Tibial nerve (tissue), 4 donors: ENCODE measurements at regions not wholly inside any gene's neighbourhood (a gene's known extent, or its start where the extent isn't known, plus 50 kb on each side); places are given as distances from the start of the nearest gene placed in this dataset.

ENCODE experiments used
- DNase-seq, 2 donors: peaks; one replicate each; pipeline ENCODE4 v3.0.0-alpha.2; 2019; ENCODE audit warnings: low spot score in 2 of 2
- H3K27ac ChIP-seq, 4 donors: fragments of 200-600 bp; sonication (generic) in 3 of 4; one replicate each; pipeline ENCODE4 v1.5.1; 2017 to 2019; ENCODE audit warnings: mild to moderate bottlenecking in 1 of 4
- H3K27me3 ChIP-seq, 2 donors: fragments of 200-600 bp; sonication (generic) in 1 of 2; one replicate each; pipeline versions ENCODE4 v1.5.1 to v1.6.0; 2017 to 2019
- H3K36me3 ChIP-seq, 3 donors: fragments of 200-600 bp; sonication (generic); one replicate each; pipeline ENCODE4 v1.5.1; 2018 to 2019
- H3K4me1 ChIP-seq, 4 donors: fragments of 200-600 bp; sonication (generic) in 3 of 4; one replicate each; pipeline ENCODE4 v1.5.1; 2017 to 2019
- H3K4me3 ChIP-seq, 4 donors: fragments of 200-600 bp; sonication (generic) in 3 of 4; one replicate each; pipeline ENCODE4 v1.5.1; 2017 to 2019; ENCODE audit warnings: mild to moderate bottlenecking in 1 of 4, moderate library complexity in 1 of 4
- H3K9me3 ChIP-seq, 4 donors: fragments of 200-600 bp; sonication (generic) in 3 of 4; one replicate each; pipeline ENCODE4 v1.5.1; 2017 to 2019
- EP300 ChIP-seq, 2 donors: sonication (generic); formaldehyde crosslinking; IDR thresholded peaks; one replicate each; pipeline ENCODE4 v1.6.1; 2017; ENCODE audit warnings: antibody characterized with exemption in 2 of 2, mild to moderate bottlenecking in 1 of 2
- POLR2A ChIP-seq, 2 donors: fragments of 450-650 bp; IDR thresholded peaks; one replicate each; pipeline ENCODE4 v1.6.1; 2017; ENCODE audit warnings: antibody characterized with exemption in 2 of 2, mild to moderate bottlenecking in 2 of 2, moderate library complexity in 2 of 2
- WGBS, 2 donors: methylation state at CpG; one replicate each; pipeline ENCODE4 v1.1.5; 2018; 5-methylcytosine and 5-hydroxymethylcytosine counted together
- TF ChIP-seq, protein P1 (sequence below), 5 experiments: fragments of 200-600 bp in 3 of 5; fragments of 450-650 bp in 2 of 5; sonication (generic) in 3 of 5; IDR thresholded peaks; one replicate each; pipeline ENCODE4 v1.5.1; 2016 to 2019; ENCODE audit warnings: antibody characterized with exemption in 5 of 5, mild to moderate bottlenecking in 3 of 5, moderate library complexity in 2 of 5

DNA sequence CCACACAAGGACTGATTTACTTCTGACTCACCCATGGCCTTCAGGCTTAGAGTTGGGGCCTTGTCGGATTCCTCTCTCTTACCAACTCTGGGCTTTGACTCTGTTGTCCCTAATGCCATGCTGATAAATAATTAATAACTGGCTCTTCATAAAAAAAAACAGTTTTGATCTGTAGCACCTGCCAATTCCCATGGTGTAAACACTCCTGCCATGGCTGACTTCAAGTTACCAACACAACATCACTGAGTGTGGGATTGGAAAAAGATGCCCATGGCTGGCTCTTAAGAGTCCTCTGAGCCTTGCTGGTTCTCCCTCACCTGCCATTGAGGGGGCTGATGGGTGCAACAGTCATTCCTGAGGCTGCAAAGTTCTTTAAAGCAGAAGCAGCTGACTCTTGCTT, 104.8 kb downstream of the KIF26A start:
- Histone ChIP-seq H3K4me3 (no peak overlapping the region), H3K27ac (no peak overlapping the region), H3K36me3 (no peaks in the 10 kb centered on the region), H3K9me3 (peaks cover 0 to 47% (median 2%) of the 10 kb centered on the region in 4 donors), H3K27me3 (no peaks in the 10 kb centered on the region), H3K4me1 (no peaks in the 10 kb centered on the region)
- TF ChIP-seq POLR2A (IDR thresholded peaks at IDR 0.05) (no peak), EP300 (IDR thresholded peaks at IDR 0.05) (no peak)
- TF ChIP-seq, protein P1, sequence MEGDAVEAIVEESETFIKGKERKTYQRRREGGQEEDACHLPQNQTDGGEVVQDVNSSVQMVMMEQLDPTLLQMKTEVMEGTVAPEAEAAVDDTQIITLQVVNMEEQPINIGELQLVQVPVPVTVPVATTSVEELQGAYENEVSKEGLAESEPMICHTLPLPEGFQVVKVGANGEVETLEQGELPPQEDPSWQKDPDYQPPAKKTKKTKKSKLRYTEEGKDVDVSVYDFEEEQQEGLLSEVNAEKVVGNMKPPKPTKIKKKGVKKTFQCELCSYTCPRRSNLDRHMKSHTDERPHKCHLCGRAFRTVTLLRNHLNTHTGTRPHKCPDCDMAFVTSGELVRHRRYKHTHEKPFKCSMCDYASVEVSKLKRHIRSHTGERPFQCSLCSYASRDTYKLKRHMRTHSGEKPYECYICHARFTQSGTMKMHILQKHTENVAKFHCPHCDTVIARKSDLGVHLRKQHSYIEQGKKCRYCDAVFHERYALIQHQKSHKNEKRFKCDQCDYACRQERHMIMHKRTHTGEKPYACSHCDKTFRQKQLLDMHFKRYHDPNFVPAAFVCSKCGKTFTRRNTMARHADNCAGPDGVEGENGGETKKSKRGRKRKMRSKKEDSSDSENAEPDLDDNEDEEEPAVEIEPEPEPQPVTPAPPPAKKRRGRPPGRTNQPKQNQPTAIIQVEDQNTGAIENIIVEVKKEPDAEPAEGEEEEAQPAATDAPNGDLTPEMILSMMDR (IDR thresholded peaks at IDR 0.05), result no peak
- DNase-seq, result no peak
- WGBS, 2 donors, result 94 to 100% methylated on average over 1 of the region's 1 CpG

DNA sequence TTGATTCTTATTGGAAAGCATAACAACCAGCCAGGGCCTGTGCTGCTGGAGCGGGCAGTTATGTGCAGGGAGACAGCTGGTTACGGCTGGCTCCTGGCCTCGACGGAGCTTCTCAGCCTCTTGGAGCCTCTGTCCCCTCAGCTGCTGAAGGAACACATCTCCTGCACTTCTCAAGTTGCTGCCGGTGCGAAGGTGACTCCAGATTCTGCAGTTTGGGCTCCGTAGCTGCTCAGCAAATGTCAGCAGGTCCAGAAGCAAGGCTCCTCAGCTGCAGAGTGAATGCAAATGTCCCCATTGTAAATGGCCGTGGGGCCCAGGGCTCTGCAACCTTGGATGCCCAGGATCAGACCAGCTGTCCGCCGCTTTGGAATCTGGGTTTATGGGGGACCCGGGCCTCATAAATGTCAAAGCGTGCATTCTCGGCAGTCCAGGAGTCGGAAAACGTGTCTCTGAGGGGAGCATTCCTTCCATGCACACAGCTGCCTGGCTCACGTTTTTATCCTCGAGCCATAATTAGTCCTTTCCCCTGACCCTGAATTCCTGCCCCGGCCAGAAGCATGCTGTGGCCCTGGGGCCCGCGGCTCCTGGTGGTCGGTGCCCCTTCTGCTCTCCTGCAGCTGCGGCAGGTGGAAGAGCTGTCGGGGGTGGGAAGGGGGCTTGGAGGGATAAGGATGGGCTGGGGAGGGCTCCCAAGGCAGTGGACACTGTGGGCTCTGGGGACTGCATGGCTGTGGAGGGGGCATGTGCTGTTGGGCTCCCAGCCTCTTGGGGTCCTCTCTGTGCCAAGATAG, 106.0 kb downstream of the KIF26A start:
- peaks cover 0 to 42% (median 2%) of the 10 kb centered on the region in 4 donors for H3K9me3 ChIP-seq
- no peaks in the 10 kb centered on the region for H3K27me3 ChIP-seq
- no peaks in the 10 kb centered on the region for H3K4me1 ChIP-seq
- H3K36me3 ChIP-seq, result no peaks in the 10 kb centered on the region
- no peak for DNase-seq
- no peak overlapping the region for H3K27ac ChIP-seq
- no peak for TF ChIP-seq POLR2A (IDR thresholded peaks at IDR 0.05)
- TF ChIP-seq, protein P1 (IDR thresholded peaks at IDR 0.05), result no peak
- no peak overlapping the region for H3K4me3 ChIP-seq
- 47 to 59% methylated on average over 11 to 23 of the region's 23 CpGs for WGBS, 2 donors

DNA sequence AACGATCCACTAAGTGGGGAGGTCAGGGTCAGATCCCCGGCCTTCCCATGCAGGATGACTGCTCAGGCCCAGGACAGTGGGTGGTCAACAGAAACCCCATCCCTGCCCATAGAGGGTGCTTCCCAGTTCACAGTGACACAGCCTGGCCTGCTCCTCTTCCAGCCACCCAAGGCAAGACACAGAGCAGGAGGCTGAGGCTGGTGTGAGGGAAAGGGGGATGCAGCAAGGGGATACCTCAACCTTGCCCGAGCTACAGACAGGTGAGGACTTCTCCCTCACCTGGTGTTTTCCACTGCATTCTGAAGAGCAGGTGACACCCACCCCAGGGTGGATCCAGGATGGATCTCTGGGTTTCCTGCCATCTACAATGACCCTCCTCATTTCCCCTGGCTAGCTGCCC, 106.7 kb downstream of the KIF26A start:
- peaks cover 0 to 42% (median 2%) of the 10 kb centered on the region in 4 donors for H3K9me3 ChIP-seq
- H3K36me3 ChIP-seq, result no peaks in the 10 kb centered on the region
- H3K4me3 ChIP-seq, result no peak overlapping the region
- 93 to 100% methylated on average over 3 of the region's 3 CpGs for WGBS, 2 donors
- H3K4me1 ChIP-seq, result no peaks in the 10 kb centered on the region
- H3K27me3 ChIP-seq, result no peaks in the 10 kb centered on the region
- H3K27ac ChIP-seq, result no peak overlapping the region
- TF ChIP-seq, protein P1 (IDR thresholded peaks at IDR 0.05), result no peak
- no peak for DNase-seq

DNA sequence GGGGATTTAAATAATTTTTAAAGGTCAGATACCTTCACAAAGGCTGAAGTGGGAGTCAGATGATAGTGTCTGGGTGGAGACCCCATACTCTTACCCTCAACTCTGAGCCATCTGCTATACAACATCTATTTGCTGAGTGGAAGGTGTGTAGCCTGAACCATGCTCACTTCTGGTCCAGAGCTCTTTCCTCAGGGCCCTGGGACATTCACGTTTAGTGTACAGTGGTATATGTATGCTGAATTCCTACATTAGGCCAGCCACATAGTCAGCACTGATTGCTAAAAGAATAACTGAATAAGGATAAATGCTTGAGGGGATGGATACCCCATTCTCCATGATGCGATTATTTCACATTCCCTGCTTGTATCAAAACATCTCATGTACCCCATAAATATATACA, 107.3 kb downstream of the KIF26A start:
- no peaks in the 10 kb centered on the region for H3K4me1 ChIP-seq
- 95 to 97% methylated on average over 2 of the region's 2 CpGs for WGBS, 2 donors
- DNase-seq, result no peak
- H3K27me3 ChIP-seq, result no peaks in the 10 kb centered on the region
- no peaks in the 10 kb centered on the region for H3K36me3 ChIP-seq
- no peak overlapping the region for H3K4me3 ChIP-seq
- peaks cover 0 to 42% (median 2%) of the 10 kb centered on the region in 4 donors for H3K9me3 ChIP-seq
- no peak for TF ChIP-seq EP300 (IDR thresholded peaks at IDR 0.05)
- TF ChIP-seq, protein P1 (IDR thresholded peaks at IDR 0.05), result no peak
- TF ChIP-seq POLR2A (IDR thresholded peaks at IDR 0.05), result no peak
- H3K27ac ChIP-seq, result no peak overlapping the region

DNA sequence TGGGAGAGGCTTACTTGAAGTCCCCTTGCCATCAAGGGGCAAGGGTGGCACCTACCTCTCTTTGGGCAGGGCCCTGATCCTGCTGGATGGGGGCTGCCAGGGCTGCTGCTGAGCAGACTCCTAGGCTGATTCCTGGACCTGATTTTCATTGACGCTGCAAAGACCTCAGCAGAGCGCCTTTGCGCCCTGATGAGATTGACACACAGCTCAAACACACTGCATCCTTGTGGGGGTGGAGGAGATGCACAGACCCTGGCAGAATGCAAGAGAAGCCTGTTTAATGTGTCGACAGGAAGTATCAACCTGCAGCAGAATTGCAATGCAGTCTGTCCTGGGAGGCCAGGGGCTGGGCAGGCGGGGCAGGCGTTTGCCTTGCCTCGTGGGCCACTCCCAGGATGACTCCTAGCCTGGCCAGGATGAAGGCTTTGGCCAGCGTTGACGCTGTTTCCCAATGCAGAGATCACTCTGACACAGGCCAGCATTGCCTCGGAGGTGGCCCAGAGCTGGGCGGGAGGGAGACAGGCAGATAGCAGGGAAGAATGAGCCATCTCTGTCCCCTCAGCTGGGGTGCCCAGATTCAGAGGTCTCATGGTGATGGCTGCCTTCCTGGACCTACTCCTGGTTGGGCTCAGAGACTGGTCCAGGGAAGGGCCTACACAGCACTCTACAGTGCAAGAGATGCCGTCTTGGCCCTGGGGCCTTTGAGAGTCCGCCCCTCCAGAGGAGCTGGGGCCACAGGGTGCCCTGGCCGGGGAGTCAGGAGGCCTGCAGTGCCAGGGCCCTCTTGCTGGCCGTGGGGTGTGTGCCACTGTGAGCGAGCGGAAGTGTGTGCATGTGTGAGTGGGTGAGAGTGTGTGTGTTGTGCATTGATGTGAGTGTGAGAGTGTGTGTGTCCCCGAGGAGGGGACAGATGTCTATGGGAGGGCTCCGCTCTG, 108.3 kb downstream of the KIF26A start:
- no peaks in the 10 kb centered on the region for H3K27me3 ChIP-seq
- H3K4me1 ChIP-seq, result no peaks in the 10 kb centered on the region
- peaks cover 0 to 42% (median 2%) of the 10 kb centered on the region in 4 donors for H3K9me3 ChIP-seq
- no peak for DNase-seq
- TF ChIP-seq EP300 (IDR thresholded peaks at IDR 0.05) (no peak), POLR2A (IDR thresholded peaks at IDR 0.05) (no peak)
- TF ChIP-seq, protein P1 (IDR thresholded peaks at IDR 0.05), result no peak
- no peaks in the 10 kb centered on the region for H3K36me3 ChIP-seq
- no peak overlapping the region for H3K4me3 ChIP-seq
- H3K27ac ChIP-seq, result no peak overlapping the region
- WGBS, 2 donors, result 71 to 83% methylated on average over 17 of the region's 19 CpGs
